ENCODE measurements at regions not wholly inside any gene's neighbourhood (a gene's known extent, or its start where the extent isn't known, plus 50 kb on each side); places are given as distances from the start of the nearest gene placed in this dataset.
"Not testable (repeated sequence)": the region's sequence is repeated elsewhere in the genome, so short reads cannot be mapped to it uniquely, and the experiment has no call there.

DNA sequence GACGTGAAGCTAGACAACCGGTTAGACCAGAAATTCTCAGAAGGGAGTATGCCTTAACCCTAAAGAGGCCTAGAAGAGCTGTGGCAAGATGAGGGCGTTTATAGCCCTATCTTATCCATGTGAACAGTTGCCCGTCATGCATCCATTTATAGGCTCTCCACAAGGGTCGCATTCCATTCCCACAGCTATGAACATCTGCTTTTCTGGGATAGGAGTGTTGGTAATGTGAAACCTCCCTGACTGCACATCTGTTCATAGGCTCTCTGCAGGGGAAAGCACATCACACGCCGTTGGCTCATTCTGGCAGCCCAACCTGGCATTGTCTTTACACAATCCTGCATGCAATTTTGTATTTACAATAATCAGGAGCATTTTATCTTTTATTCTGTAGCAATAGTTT is 485.6 kb downstream of the ACTR3B start:
- H3K27me3 ChIP-seq (ENCODE audit: insufficient read depth, low read length); H3K9me3 ChIP-seq (ENCODE audit: insufficient read depth, low read depth, low read length); H3K36me3 ChIP-seq (ENCODE audit: insufficient read depth, low read depth, low read length); H3K9ac ChIP-seq (ENCODE audit: low read depth, low read length); H3K4me1 ChIP-seq (ENCODE audit: insufficient read depth, low read length); H3K27ac ChIP-seq (ENCODE audit: low read length); H3K4me3 ChIP-seq (ENCODE audit: low read length): not testable (repeated sequence)

DNA sequence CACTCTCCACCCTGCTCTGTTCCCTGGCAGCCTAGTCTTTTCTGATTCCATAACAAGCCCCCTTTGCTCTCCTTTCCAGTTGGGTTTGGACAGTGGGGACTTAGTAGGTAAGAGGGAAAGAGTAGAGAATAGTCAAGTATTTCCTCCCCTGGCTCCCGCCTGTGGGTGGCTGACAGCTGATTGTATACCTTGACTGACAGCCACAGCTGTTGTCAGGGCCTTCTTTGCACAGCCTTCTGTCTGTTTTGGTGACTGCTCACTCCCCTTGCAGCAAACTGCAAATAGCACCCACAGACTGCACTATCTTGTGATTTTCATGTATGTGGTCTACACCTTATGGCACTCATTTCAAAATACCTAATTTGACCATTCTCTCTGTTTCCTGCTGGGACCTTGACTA is 486.3 kb downstream of the ACTR3B start:
- Histone ChIP-seq H3K36me3 (ENCODE audit: insufficient read depth, low read depth, low read length) (no peaks in the 10 kb centered on the region), H3K9ac (ENCODE audit: low read depth, low read length) (no peak overlapping the region), H3K4me1 (ENCODE audit: insufficient read depth, low read length) (no peaks in the 10 kb centered on the region), H3K27ac (ENCODE audit: low read length) (no peak overlapping the region), H3K27me3 (ENCODE audit: insufficient read depth, low read length) (no peaks in the 10 kb centered on the region), H3K9me3 (ENCODE audit: insufficient read depth, low read depth, low read length) (peaks cover 7% of the 10 kb centered on the region; the same call in 1 of the 2 replicates), H3K4me3 (ENCODE audit: low read length) (no peak overlapping the region)

DNA sequence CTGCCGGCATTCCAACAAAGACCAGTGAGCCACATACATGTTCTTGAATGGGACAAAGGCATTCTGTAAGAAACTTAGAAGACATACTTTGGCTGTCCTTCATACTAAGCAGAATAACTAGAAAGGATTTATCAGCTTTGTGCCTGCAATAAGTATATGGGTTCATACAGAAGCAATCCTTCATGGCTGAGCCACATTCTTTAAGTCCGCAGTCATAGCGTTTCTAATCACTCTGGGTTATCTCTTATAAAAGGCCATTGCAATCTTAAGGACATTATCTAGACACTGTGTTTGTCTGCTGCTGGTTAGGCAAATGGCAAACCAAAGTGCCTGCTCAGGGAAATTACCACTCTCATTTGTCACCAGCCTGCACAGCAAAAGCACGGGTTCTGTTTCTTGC is 488.4 kb downstream of the ACTR3B start:
- H3K36me3 ChIP-seq (ENCODE audit: insufficient read depth, low read depth, low read length): no peaks in the 10 kb centered on the region
- no peaks in the 10 kb centered on the region for H3K4me1 ChIP-seq (ENCODE audit: insufficient read depth, low read length)
- peaks cover 7% of the 10 kb centered on the region; the same call in 1 of the 2 replicates for H3K9me3 ChIP-seq (ENCODE audit: insufficient read depth, low read depth, low read length)
- H3K27ac ChIP-seq (ENCODE audit: low read length): no peak overlapping the region
- H3K9ac ChIP-seq (ENCODE audit: low read depth, low read length): no peak overlapping the region
- no peak overlapping the region for H3K4me3 ChIP-seq (ENCODE audit: low read length)
- no peaks in the 10 kb centered on the region for H3K27me3 ChIP-seq (ENCODE audit: insufficient read depth, low read length)

DNA sequence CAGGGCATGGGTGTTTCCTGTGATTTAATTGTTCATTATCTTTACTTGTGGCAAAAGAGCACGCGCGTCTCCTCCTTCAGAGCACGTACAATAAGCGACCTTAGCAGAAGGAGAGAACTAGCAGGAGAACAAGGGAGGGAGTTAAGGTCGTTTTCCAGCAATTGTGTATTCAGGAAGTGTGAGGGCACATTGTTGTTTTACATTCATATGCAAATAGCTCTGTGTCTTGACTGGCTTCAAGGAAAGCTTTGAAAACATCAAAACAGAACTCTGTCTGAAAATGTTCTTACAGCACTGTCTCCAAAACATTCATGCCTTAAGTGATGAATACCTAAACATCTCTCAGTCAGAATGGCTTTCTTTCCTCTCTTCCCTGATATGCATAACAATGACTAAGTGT is 499.1 kb downstream of the ACTR3B start:
- no peak overlapping the region for H3K9ac ChIP-seq (ENCODE audit: low read depth, low read length)
- H3K4me1 ChIP-seq (ENCODE audit: insufficient read depth, low read length): no peaks in the 10 kb centered on the region
- peaks cover 4% of the 10 kb centered on the region for H3K9me3 ChIP-seq (ENCODE audit: insufficient read depth, low read depth, low read length)
- H3K27me3 ChIP-seq (ENCODE audit: insufficient read depth, low read length): no peaks in the 10 kb centered on the region
- H3K36me3 ChIP-seq (ENCODE audit: insufficient read depth, low read depth, low read length): no peaks in the 10 kb centered on the region
- H3K4me3 ChIP-seq (ENCODE audit: low read length): no peak overlapping the region
- H3K27ac ChIP-seq (ENCODE audit: low read length): no peak overlapping the region

DNA sequence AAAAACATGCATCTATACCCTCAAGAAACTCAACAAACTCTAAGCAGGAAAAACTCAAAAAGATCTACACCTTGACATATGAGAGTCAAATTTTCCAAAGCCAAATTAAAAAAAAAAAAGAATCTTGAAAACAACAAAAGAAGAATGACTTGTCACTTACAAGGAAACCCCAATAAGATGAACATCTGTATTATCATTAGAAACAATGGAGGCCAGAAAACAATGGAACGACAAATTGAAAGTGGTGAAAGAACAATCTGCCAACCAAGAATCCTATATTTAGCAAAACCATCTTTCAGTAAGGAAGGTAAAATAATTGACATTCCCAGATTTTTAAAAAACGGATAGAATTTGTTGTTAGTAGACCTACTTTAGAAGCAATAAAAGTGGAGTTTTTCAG is 516.8 kb downstream of the ACTR3B start:
- no peak overlapping the region for H3K9ac ChIP-seq (ENCODE audit: low read depth, low read length)
- H3K36me3 ChIP-seq (ENCODE audit: insufficient read depth, low read depth, low read length): no peaks in the 10 kb centered on the region
- no peak overlapping the region for H3K27ac ChIP-seq (ENCODE audit: low read length)
- peaks cover 29% of the 10 kb centered on the region for H3K9me3 ChIP-seq (ENCODE audit: insufficient read depth, low read depth, low read length)
- H3K4me1 ChIP-seq (ENCODE audit: insufficient read depth, low read length): no peaks in the 10 kb centered on the region
- no peaks in the 10 kb centered on the region for H3K27me3 ChIP-seq (ENCODE audit: insufficient read depth, low read length)
- no peak overlapping the region for H3K4me3 ChIP-seq (ENCODE audit: low read length)

DNA sequence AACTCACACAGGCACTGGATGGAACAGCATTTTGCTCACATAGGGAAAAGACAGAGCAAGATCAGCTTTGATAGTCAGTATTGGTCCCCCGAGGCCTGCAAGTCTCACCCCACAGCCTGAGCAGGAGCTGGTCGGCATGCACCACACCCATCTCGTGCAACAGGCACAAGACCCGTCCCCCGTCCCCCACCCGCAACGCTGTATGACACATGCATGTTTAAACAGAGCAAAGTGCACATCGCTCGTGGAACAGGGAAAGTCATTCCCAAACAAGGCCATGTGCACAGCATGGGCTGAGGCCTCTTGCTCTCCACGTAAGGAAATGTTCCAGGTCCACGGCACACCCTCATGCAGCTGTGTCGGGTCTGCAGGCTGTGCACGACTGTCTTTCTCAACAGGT is 527.2 kb downstream of the ACTR3B start:
- peaks cover 4% of the 10 kb centered on the region; the same call in 1 of the 2 replicates for H3K4me1 ChIP-seq (ENCODE audit: insufficient read depth, low read length)
- H3K9ac ChIP-seq (ENCODE audit: low read depth, low read length): no peak overlapping the region
- peaks cover 13% of the 10 kb centered on the region; the same call in 1 of the 2 replicates for H3K9me3 ChIP-seq (ENCODE audit: insufficient read depth, low read depth, low read length)
- no peak overlapping the region for H3K27ac ChIP-seq (ENCODE audit: low read length)
- H3K27me3 ChIP-seq (ENCODE audit: insufficient read depth, low read length): no peaks in the 10 kb centered on the region
- H3K4me3 ChIP-seq (ENCODE audit: low read length): no peak overlapping the region
- H3K36me3 ChIP-seq (ENCODE audit: insufficient read depth, low read depth, low read length): no peaks in the 10 kb centered on the region

DNA sequence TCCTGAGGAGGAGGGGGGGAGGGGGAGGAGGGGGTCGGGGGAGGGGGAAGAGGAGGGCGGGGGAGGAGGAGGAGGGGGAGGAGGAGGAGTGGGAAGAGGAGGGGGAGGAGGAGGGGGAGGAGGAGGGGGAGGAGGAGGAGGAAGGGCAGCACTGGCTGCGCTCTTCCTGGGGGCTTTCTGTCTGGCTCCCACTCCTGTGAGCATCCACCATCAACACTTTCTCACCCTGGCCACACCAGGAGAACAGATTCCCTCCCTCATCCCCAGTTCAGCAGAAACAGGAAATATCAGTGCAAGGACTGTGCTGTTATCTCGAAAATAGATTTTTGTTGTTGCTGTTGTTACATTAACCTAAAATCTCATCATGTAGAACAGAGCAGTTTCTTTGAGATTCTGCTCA is 530.5 kb downstream of the ACTR3B start:
- no peaks in the 10 kb centered on the region for H3K36me3 ChIP-seq (ENCODE audit: insufficient read depth, low read depth, low read length)
- no peaks in the 10 kb centered on the region for H3K9me3 ChIP-seq (ENCODE audit: insufficient read depth, low read depth, low read length)
- no peaks in the 10 kb centered on the region for H3K27me3 ChIP-seq (ENCODE audit: insufficient read depth, low read length)
- peaks cover 4% of the 10 kb centered on the region; the same call in 1 of the 2 replicates for H3K4me1 ChIP-seq (ENCODE audit: insufficient read depth, low read length)
- no peak overlapping the region for H3K27ac ChIP-seq (ENCODE audit: low read length)
- no peak overlapping the region for H3K9ac ChIP-seq (ENCODE audit: low read depth, low read length)
- H3K4me3 ChIP-seq (ENCODE audit: low read length): no peak overlapping the region

DNA sequence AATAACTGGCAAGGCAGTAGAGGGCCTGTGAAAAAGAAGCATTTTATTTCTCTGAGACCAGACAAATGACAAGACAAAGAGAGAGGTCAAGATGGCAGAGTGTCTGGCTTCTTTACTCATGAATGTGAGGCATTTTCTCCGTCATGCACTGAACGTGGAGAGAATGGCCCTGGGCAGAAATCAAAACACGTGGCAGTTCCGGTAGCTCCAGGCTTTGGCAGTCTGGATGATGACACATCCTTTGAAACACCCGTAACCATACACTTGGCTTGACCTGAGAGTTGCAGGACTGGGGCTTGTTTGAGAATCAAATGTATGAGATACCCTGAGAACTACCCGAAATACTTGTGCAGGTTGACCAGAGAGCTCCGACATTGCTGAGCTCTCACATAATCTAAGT is 537.6 kb downstream of the ACTR3B start:
- H3K9ac ChIP-seq (ENCODE audit: low read depth, low read length): no peak overlapping the region
- no peaks in the 10 kb centered on the region for H3K27me3 ChIP-seq (ENCODE audit: insufficient read depth, low read length)
- H3K4me1 ChIP-seq (ENCODE audit: insufficient read depth, low read length): no peaks in the 10 kb centered on the region
- H3K4me3 ChIP-seq (ENCODE audit: low read length): no peak overlapping the region
- no peak overlapping the region for H3K27ac ChIP-seq (ENCODE audit: low read length)
- no peaks in the 10 kb centered on the region for H3K9me3 ChIP-seq (ENCODE audit: insufficient read depth, low read depth, low read length)
- H3K36me3 ChIP-seq (ENCODE audit: insufficient read depth, low read depth, low read length): no peaks in the 10 kb centered on the region

DNA sequence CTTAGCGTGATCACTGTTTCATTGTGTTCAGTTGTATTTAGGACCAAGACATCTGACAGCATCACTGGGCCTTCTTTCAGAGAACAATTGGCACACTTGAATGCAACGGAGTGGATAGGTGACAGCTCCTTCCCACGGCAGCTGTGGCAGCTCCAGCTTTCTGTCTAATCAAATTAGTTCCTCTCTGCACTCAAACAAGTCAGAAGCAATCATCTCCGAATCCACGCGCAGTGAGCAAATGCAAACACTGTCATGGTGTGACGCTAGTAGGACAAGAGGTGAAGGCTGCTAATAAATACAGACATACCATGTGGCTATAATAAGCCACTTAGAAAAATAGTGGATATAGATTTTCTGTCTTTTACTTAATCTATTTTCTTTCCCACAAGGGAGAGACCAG is 542.4 kb downstream of the ACTR3B start:
- no peaks in the 10 kb centered on the region for H3K36me3 ChIP-seq (ENCODE audit: insufficient read depth, low read depth, low read length)
- H3K4me1 ChIP-seq (ENCODE audit: insufficient read depth, low read length): no peaks in the 10 kb centered on the region
- no peaks in the 10 kb centered on the region for H3K9me3 ChIP-seq (ENCODE audit: insufficient read depth, low read depth, low read length)
- no peaks in the 10 kb centered on the region for H3K27me3 ChIP-seq (ENCODE audit: insufficient read depth, low read length)
- no peak overlapping the region for H3K27ac ChIP-seq (ENCODE audit: low read length)
- H3K9ac ChIP-seq (ENCODE audit: low read depth, low read length): no peak overlapping the region
- H3K4me3 ChIP-seq (ENCODE audit: low read length): no peak overlapping the region

DNA sequence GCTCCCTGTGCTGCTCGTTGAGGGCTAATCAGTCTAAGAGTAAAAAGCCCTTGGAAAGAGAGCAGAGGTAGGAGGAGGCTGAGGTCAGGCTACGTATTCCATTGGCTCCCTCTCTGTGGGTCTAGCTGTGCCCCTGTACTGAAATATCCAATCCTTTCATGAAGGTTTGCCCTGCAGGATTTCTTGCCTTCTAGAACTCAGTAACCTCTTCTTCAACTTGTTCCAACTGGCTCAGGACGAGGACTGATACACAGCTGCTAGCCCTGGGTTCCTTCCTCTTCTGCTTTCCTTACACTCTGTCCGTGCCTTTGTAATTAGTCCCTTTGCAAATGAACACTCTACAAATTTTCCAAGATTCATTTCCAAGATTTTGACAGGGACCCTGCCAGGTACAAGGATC is 560.5 kb downstream of the ACTR3B start:
- no peaks in the 10 kb centered on the region for H3K36me3 ChIP-seq (ENCODE audit: insufficient read depth, low read depth, low read length)
- no peaks in the 10 kb centered on the region for H3K4me1 ChIP-seq (ENCODE audit: insufficient read depth, low read length)
- peaks cover 28% of the 10 kb centered on the region for H3K9me3 ChIP-seq (ENCODE audit: insufficient read depth, low read depth, low read length)
- H3K9ac ChIP-seq (ENCODE audit: low read depth, low read length): no peak overlapping the region
- no peaks in the 10 kb centered on the region for H3K27me3 ChIP-seq (ENCODE audit: insufficient read depth, low read length)
- H3K4me3 ChIP-seq (ENCODE audit: low read length): no peak overlapping the region
- H3K27ac ChIP-seq (ENCODE audit: low read length): no peak overlapping the region

DNA sequence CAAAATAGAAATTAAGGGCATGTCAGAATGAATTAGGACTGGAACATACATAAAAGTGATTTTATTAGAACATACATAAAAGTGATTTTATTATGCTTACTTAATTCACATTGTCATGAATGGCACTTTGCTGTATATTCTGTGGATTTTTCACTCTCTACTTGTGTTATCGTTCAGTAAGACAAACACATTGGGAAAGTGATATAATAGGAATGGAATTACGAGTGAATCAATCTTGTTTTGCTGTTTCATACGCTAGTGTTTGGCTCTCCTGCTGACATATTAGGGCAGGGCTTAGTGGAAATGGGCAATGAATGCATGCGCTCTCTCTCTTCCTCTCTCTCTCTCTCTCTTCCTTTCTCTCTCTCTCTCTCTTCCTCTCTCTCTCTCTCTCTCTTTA is 561.1 kb downstream of the ACTR3B start:
- H3K27me3 ChIP-seq (ENCODE audit: insufficient read depth, low read length): no peaks in the 10 kb centered on the region
- H3K36me3 ChIP-seq (ENCODE audit: insufficient read depth, low read depth, low read length): no peaks in the 10 kb centered on the region
- H3K9ac ChIP-seq (ENCODE audit: low read depth, low read length): no peak overlapping the region
- no peak overlapping the region for H3K4me3 ChIP-seq (ENCODE audit: low read length)
- no peak overlapping the region for H3K27ac ChIP-seq (ENCODE audit: low read length)
- H3K9me3 ChIP-seq (ENCODE audit: insufficient read depth, low read depth, low read length): peaks cover 28% of the 10 kb centered on the region
- H3K4me1 ChIP-seq (ENCODE audit: insufficient read depth, low read length): no peaks in the 10 kb centered on the region

DNA sequence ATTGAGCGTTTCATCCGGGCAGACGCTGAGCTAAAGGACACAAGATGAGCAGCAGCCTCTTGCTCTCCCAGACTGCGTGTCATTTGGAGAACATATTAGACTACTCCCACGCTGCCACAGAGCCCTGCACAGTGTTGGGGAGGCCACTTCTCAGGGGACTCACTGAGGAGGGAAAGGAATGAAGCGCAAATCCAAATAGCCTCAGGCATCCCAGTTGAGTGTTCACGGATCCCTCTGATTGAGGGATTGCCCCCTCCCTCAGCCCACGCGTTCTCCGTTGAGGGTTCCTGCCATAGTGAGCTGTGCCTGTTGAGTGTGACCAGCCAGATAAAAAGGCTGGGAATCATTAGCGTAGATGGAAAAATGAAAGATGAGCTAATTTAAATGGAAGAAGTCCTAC is 563.4 kb downstream of the ACTR3B start:
- Histone ChIP-seq H3K9ac (ENCODE audit: low read depth, low read length) (no peak overlapping the region), H3K27me3 (ENCODE audit: insufficient read depth, low read length) (no peaks in the 10 kb centered on the region), H3K36me3 (ENCODE audit: insufficient read depth, low read depth, low read length) (no peaks in the 10 kb centered on the region), H3K4me3 (ENCODE audit: low read length) (no peak overlapping the region), H3K4me1 (ENCODE audit: insufficient read depth, low read length) (no peaks in the 10 kb centered on the region), H3K27ac (ENCODE audit: low read length) (no peak overlapping the region), H3K9me3 (ENCODE audit: insufficient read depth, low read depth, low read length) (peaks cover 28% of the 10 kb centered on the region)

DNA sequence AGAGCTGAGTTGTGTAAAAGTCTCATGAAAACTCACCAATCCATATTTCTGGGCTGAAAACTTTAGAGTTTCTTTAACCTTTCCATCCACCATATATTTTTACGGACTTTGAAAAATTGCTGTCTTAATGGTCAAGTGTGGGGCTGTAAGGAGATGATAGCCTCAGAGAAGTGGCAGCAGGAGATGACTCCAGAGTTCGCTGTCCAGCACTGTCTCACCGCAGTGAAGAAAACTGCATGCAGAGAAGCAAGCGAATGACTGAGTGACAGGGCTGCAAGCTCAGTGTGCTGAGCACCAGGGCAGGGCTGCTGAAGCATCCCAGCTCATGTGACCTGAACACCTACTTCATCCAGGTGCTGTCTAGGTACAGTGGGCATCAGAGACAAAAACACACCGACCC is 564.5 kb downstream of the ACTR3B start:
- H3K9me3 ChIP-seq (ENCODE audit: insufficient read depth, low read depth, low read length): peaks cover 21% of the 10 kb centered on the region
- no peak overlapping the region for H3K9ac ChIP-seq (ENCODE audit: low read depth, low read length)
- H3K27ac ChIP-seq (ENCODE audit: low read length): no peak overlapping the region
- H3K4me3 ChIP-seq (ENCODE audit: low read length): no peak overlapping the region
- H3K4me1 ChIP-seq (ENCODE audit: insufficient read depth, low read length): no peaks in the 10 kb centered on the region
- no peaks in the 10 kb centered on the region for H3K36me3 ChIP-seq (ENCODE audit: insufficient read depth, low read depth, low read length)
- H3K27me3 ChIP-seq (ENCODE audit: insufficient read depth, low read length): no peaks in the 10 kb centered on the region

Data from iPS-20b (cell line).